ENCODE measurements at regions not wholly inside any gene's neighbourhood (a gene's known extent, or its start where the extent isn't known, plus 50 kb on each side); places are given as distances from the start of the nearest gene placed in this dataset.

GRCh38 chr14:50021261-50022031 is 94.9 kb downstream of the VCPKMT start:
- Mint-ChIP-seq H3K4me1 (no peaks in the 10 kb centered on the region), H3K27me3 (ENCODE audit: insufficient read depth) (peaks cover 4% of the 10 kb centered on the region), H3K27ac (no peak overlapping the region), H3K4me3 (no peak overlapping the region), H3K9me3 (peaks cover 21% of the 10 kb centered on the region), H3K36me3 (ENCODE audit: low read depth) (no peaks in the 10 kb centered on the region)
- no peak for DNase-seq
- Histone ChIP-seq H3K4me3 (ENCODE audit: low read length) (no peak overlapping the region), H3K27me3 (ENCODE audit: control insufficient read depth, insufficient read depth, low read length, poor library complexity, severe bottlenecking) (no peaks in the 10 kb centered on the region), H3K4me1 (ENCODE audit: control insufficient read depth, insufficient read depth, low read length) (no peaks in the 10 kb centered on the region), H3K27ac (ENCODE audit: low read depth, low read length) (no peak overlapping the region), H3K9ac (ENCODE audit: extremely low read depth, low read length, poor library complexity, severe bottlenecking) (no peak overlapping the region), H3K9me3 (ENCODE audit: control insufficient read depth, low read length) (peaks cover 4% of the 10 kb centered on the region), H3K36me3 (ENCODE audit: control insufficient read depth, insufficient read depth, low read length) (no peaks in the 10 kb centered on the region)
- TF ChIP-seq, protein P1, sequence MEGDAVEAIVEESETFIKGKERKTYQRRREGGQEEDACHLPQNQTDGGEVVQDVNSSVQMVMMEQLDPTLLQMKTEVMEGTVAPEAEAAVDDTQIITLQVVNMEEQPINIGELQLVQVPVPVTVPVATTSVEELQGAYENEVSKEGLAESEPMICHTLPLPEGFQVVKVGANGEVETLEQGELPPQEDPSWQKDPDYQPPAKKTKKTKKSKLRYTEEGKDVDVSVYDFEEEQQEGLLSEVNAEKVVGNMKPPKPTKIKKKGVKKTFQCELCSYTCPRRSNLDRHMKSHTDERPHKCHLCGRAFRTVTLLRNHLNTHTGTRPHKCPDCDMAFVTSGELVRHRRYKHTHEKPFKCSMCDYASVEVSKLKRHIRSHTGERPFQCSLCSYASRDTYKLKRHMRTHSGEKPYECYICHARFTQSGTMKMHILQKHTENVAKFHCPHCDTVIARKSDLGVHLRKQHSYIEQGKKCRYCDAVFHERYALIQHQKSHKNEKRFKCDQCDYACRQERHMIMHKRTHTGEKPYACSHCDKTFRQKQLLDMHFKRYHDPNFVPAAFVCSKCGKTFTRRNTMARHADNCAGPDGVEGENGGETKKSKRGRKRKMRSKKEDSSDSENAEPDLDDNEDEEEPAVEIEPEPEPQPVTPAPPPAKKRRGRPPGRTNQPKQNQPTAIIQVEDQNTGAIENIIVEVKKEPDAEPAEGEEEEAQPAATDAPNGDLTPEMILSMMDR (conservative IDR thresholded peaks at IDR 0.05): no peak
- 91 to 93% methylated on average over 5 of the region's 5 CpGs for WGBS, 2 experiments (ENCODE audit: insufficient coverage in 1 of 2, insufficient read length in 1 of 2)

GRCh38 chr14:50022661-50023060 is 93.7 kb downstream of the VCPKMT start:
- H3K4me1 Mint-ChIP-seq: no peaks in the 10 kb centered on the region
- H3K9me3 ChIP-seq (ENCODE audit: control insufficient read depth, low read length): peaks cover 4% of the 10 kb centered on the region
- DNase-seq: no peak
- H3K9ac ChIP-seq (ENCODE audit: extremely low read depth, low read length, poor library complexity, severe bottlenecking): no peak overlapping the region
- H3K36me3 ChIP-seq (ENCODE audit: control insufficient read depth, insufficient read depth, low read length): no peaks in the 10 kb centered on the region
- WGBS, 2 experiments (ENCODE audit: insufficient coverage in 1 of 2, insufficient read length in 1 of 2): 77 to 86% methylated on average over 1 to 3 of the region's 3 CpGs
- no peaks in the 10 kb centered on the region for H3K4me1 ChIP-seq (ENCODE audit: control insufficient read depth, insufficient read depth, low read length)
- H3K27me3 Mint-ChIP-seq (ENCODE audit: insufficient read depth): no peaks in the 10 kb centered on the region
- peaks cover 21% of the 10 kb centered on the region for H3K9me3 Mint-ChIP-seq
- TF ChIP-seq, protein P1 (conservative IDR thresholded peaks at IDR 0.05): no peak
- no peaks in the 10 kb centered on the region for H3K36me3 Mint-ChIP-seq (ENCODE audit: low read depth)
- no peak overlapping the region for H3K27ac Mint-ChIP-seq
- no peak overlapping the region for H3K4me3 Mint-ChIP-seq
- H3K4me3 ChIP-seq (ENCODE audit: low read length): no peak overlapping the region
- no peaks in the 10 kb centered on the region for H3K27me3 ChIP-seq (ENCODE audit: control insufficient read depth, insufficient read depth, low read length, poor library complexity, severe bottlenecking)
- H3K27ac ChIP-seq (ENCODE audit: low read depth, low read length): no peak overlapping the region

DNA sequence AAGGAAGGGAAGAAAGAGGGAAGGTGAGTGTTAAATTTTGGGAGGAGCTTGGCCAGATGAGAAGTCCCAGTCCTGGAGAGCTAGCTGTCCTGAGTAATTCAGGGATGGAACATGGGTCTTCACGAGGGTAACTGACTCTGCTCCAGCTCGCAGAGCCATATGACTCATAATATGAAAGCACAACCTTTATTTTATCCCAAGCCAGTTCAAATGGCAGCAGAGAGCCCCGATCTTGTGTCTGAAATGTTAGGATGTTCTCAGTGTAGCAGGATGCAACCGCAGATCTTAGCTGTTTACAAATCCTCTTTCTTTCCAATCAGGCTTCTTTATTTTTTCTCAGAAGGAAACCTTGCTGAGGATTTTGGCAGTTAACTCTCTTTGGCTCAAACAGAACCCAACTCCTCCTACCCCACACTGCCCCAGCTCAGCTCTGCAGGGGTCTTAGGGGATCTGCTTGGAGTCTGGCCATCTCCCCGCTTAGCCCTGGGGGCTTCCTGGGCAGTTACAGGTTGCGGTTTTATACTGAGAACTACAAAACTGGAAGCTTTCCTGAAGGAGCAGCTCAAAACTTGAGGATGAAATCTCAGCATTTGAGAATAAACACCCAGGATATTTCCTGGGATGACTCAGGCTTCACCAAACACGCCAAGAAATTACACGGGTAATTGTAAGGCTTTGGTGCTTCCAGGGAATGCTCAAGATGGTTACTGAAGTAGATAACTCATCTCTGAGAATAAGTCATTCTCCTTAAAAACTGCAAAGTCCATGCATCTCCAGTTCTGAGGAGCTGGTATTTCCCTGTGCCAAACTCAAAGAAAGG is 92.5 kb downstream of the VCPKMT start:
- Mint-ChIP-seq H3K4me3 (no peak overlapping the region), H3K9me3 (peaks cover 21% of the 10 kb centered on the region), H3K27me3 (ENCODE audit: insufficient read depth) (no peaks in the 10 kb centered on the region), H3K27ac (no peak overlapping the region), H3K36me3 (ENCODE audit: low read depth) (no peaks in the 10 kb centered on the region), H3K4me1 (no peaks in the 10 kb centered on the region)
- Histone ChIP-seq H3K27me3 (ENCODE audit: control insufficient read depth, insufficient read depth, low read length, poor library complexity, severe bottlenecking) (no peaks in the 10 kb centered on the region), H3K9ac (ENCODE audit: extremely low read depth, low read length, poor library complexity, severe bottlenecking) (no peak overlapping the region), H3K4me3 (ENCODE audit: low read length) (no peak overlapping the region), H3K4me1 (ENCODE audit: control insufficient read depth, insufficient read depth, low read length) (no peaks in the 10 kb centered on the region), H3K27ac (ENCODE audit: low read depth, low read length) (no peak overlapping the region), H3K36me3 (ENCODE audit: control insufficient read depth, insufficient read depth, low read length) (no peaks in the 10 kb centered on the region), H3K9me3 (ENCODE audit: control insufficient read depth, low read length) (peaks cover 4% of the 10 kb centered on the region)
- TF ChIP-seq, protein P1 (conservative IDR thresholded peaks at IDR 0.05): no peak
- 85 to 90% methylated on average over 6 to 8 of the region's 8 CpGs for WGBS, 2 experiments (ENCODE audit: insufficient coverage in 1 of 2, insufficient read length in 1 of 2)
- no peak for DNase-seq
